ENCODE measurements at regions not wholly inside any gene's neighbourhood (a gene's known extent, or its start where the extent isn't known, plus 50 kb on each side); places are given as distances from the start of the nearest gene placed in this dataset.

DNA sequence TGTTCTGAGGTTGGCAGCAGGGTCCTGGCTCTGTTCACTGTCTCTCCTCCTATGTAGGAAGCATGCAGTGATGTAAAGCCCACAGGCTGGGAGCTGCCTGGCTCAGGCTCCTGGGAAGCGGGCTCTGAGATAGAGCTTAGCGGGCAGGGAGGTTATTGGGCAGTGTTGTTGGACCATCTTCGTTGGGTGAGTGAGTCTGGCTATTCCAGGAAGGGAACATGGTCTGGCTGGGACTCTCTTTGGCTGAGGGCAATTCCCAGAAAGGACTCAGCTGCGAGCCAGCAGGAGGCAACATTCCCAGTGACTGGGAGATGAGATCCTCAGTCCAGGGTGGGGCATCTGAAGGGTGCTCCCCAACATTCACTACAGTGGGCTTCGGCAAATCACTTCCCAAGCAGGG, 96.2 kb downstream of the CCDC185 start:
- DNase-seq = no peak

DNA sequence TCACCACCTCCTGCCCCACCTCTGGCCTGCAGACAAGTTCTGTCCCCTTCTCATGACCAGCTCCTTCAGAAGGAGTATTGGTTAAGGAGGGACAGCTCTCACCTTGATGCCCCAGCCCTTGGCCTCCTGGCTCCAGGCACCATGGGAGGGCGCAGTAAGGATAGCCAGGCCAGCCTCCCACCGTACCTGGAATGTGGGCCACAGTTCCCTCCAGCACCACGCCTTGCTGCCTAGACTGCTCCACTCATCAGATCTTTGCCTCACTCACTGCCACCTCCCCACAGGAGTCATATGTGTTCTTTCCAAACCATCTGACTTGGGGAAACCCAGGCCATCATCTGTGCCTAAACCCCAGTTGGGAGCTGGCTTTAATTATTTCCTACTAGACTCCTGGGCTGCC, 97.0 kb downstream of the CCDC185 start:
- no peak for DNase-seq

Measured in activated naive CD4-positive, alpha-beta T cell treated with Interleukin-2 at 50 U/mL for 16 hours (primary cell).